ENCODE measurements at regions not wholly inside any gene's neighbourhood (a gene's known extent, or its start where the extent isn't known, plus 50 kb on each side); places are given as distances from the start of the nearest gene placed in this dataset.

DNA sequence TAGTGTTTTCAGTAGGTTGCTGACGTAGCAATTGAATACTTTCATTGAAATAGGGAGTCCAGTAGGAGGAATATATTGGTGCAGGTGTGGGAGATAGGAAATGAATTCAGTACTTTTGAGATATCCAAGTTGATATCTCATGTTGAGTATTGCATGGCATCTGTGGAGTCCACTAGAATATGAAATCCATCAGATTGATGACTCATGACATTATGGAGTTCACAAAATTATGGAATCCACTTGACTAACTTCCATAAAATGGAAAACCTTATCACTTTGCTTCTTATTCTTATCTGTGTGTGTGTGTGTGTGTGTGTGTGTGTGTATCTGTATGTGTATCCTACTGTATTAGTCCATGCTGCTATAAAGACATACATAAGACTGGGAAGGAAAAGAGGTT is 513.5 kb upstream of the ZEB2 start:
- ATAC-seq (ENCODE audit: low FRiP score) (no peak), DNase-seq (ENCODE audit: low spot score) (no peak)
- TF ChIP-seq, protein P1, sequence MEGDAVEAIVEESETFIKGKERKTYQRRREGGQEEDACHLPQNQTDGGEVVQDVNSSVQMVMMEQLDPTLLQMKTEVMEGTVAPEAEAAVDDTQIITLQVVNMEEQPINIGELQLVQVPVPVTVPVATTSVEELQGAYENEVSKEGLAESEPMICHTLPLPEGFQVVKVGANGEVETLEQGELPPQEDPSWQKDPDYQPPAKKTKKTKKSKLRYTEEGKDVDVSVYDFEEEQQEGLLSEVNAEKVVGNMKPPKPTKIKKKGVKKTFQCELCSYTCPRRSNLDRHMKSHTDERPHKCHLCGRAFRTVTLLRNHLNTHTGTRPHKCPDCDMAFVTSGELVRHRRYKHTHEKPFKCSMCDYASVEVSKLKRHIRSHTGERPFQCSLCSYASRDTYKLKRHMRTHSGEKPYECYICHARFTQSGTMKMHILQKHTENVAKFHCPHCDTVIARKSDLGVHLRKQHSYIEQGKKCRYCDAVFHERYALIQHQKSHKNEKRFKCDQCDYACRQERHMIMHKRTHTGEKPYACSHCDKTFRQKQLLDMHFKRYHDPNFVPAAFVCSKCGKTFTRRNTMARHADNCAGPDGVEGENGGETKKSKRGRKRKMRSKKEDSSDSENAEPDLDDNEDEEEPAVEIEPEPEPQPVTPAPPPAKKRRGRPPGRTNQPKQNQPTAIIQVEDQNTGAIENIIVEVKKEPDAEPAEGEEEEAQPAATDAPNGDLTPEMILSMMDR (IDR thresholded peaks at IDR 0.05), result no peak

DNA sequence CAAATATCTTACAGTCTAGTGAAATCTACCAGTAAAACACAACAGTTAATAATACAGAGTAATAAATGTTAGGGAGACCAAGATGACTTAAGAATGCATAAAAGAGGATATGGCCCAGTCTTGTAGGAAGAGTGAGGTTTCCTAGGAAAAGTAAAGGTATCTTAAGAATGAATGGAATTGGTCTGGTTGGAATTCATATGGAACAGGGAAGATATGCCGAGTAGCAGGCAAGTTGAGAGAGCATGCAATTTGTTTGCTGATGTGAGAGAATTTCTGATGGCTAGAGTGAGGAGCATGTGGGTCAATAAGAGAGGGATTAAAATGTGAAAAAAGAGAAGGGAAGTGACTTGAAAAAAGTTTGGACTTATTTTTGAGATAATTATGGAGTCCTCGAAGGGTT is 512.9 kb upstream of the ZEB2 start:
- no peak for ATAC-seq (ENCODE audit: low FRiP score)
- TF ChIP-seq, protein P1 (IDR thresholded peaks at IDR 0.05), result no peak
- DNase-seq (ENCODE audit: low spot score), result no peak

DNA sequence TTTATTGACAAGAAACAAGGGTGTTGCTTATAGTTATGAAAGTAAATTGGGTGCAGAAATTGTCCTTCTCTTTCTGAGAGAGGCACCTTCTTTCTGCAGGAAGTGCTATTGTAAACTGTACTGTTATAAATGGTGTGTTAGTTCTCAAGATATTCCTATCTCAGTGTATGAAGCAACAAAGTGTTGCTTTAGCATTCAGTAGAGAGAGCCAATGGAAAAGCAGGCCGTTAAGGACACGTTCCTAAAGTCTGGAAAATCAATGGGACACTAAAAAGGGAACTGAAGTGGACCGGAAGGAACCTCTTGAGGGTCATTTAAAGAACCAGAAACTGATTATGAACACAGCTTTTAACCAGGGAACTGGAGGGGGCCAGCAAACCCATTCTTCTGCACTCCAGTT is 510.0 kb upstream of the ZEB2 start:
- TF ChIP-seq, protein P1 (IDR thresholded peaks at IDR 0.05), result no peak
- no peak for DNase-seq (ENCODE audit: low spot score)
- ATAC-seq (ENCODE audit: low FRiP score), result no peak

DNA sequence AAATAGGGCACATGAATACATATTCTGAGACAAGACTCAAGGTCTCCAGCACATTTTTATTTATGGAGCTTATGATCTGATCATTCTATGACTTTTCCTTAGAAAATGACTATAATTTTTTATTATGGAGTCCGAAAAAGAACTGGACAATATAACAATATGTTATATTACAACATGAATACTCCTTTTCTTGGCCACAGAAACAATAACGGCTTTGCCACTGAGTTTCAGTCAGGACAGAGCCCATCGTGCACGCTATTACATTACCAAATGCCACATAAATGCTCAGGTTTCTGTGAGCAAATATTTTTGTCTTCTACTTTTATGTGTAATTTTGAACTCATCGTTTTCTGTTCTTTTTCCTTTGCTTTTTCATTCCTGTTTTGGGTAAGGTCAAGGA is 509.2 kb upstream of the ZEB2 start:
- TF ChIP-seq, protein P1 (IDR thresholded peaks at IDR 0.05), result no peak
- DNase-seq (ENCODE audit: low spot score), result no peak
- no peak for ATAC-seq (ENCODE audit: low FRiP score)

DNA sequence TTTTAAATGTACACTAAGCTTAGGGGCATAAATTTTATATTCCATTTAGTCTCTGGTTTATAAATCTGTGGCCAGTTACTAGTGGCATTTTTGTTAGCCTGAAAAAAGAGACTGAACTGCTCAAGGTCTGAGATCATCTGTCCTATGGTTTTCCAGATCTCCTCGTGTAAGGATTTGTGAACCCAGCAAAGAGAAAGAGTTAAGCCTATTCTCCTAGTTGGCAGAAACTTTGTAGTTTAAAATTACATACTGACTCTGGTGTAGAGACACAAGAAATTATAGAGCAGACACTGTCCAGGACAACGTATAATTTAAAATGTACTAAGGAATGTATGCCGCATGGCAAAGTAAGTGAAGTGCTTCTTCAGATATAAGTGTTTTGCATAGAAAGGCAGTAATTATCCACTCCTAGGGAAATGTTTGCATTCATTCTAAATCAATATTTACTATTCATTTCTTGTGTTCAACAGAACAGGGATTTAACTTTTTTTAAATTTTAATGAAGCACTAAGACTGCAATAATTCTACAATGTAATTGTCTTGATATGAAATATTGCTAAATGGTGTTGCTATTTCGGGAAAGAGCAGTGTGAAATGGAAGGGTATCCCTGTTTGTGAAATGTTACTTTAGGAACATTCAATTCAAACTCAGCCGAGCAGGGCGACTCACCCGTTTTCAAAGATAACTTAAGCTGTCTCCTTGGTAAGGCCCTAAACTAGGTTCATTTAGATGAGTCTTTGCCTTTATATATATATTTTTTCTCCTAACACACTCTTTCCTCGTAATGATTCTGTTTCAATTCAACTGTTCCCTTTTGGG is 508.4 kb upstream of the ZEB2 start:
- ATAC-seq (ENCODE audit: low FRiP score) (no peak), DNase-seq (ENCODE audit: low spot score) (no peak)
- TF ChIP-seq, protein P1 (IDR thresholded peaks at IDR 0.05), result no peak

DNA sequence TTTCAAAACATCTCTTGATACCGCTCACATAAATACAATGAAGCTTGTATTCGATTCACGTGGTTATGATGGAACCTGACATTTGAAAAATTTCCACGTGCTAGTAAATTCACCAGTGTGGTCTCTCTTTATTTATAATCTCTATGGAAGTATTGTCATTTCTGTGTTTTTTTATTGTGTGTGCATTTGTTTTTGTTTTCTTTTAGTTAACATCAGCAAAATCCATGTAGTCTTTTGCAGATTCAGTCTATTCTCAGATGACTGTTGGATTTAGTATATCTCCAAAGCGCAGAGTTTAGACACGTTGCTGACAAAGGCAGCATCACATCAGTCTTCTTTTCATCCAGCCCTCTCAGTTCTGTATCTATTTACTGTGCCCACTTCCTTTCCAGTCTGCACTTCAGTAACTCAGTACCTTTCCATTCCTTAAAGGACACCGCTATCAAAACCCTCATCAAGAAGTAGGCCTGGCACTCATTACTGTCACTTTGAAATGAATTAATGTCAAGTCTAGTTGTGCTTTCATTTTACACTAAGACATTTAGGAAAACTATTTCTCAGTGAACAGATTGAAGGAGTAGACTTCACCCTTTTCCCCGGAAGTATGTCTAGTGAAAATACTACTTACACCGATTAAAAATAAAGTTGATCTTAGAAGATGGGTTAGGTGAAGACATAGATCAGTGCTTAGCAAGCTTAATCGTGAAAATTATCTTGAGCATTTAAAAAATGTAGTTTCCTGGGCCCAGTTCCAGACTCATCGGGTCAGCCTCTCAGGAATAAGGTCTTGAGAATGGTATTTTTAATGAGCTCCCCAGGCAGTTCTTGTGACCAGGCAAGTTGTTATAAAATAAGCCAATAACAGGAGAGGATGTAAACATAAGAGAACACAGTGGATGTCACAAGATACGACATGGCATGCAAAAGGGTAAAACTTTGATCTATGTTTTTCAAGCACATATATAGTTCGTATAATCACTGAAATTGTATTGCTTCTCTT is 506.8 kb upstream of the ZEB2 start:
- DNase-seq (ENCODE audit: low spot score) (no peak), ATAC-seq (ENCODE audit: low FRiP score) (no peak)
- TF ChIP-seq, protein P1 (IDR thresholded peaks at IDR 0.05), result no peak

All from omental fat pad (tissue), 3 donors.